ENCODE measurements at regions not wholly inside any gene's neighbourhood (a gene's known extent, or its start where the extent isn't known, plus 50 kb on each side); places are given as distances from the start of the nearest gene placed in this dataset.

- no peaks in the 10 kb centered on the region for H3K9me2 ChIP-seq (ENCODE audit: insufficient read depth)
- CTCF ChIA-PET = no interaction called here
- BruUV-seq (replicated peaks) = no TSS peak
- intact Hi-C loops (cut with micrococcal nuclease; ENCODE audit: unreplicated experiment) = no loop called here
- no peak overlapping the region for H3K27ac ChIP-seq
- H2AFZ ChIP-seq = no peak overlapping the region
- H3K4me3 ChIP-seq = no peak overlapping the region
- no peaks in the 10 kb centered on the region for H3K9me3 ChIP-seq (ENCODE audit: insufficient read depth, low read depth)
- H4K20me1 ChIP-seq (ENCODE audit: insufficient read depth) = no peaks in the 10 kb centered on the region
- no peaks in the 10 kb centered on the region for H3K27me3 ChIP-seq (ENCODE audit: insufficient read depth, low read depth)
- DNase-seq = no peak
- no peak for TF ChIP-seq CTCF (conservative IDR thresholded peaks at IDR 0.05)
- no peak overlapping the region for H3K4me2 ChIP-seq
- H3K79me2 ChIP-seq (ENCODE audit: low read depth) = no peaks in the 10 kb centered on the region
- POLR2A ChIA-PET (ENCODE audit: unreplicated experiment) = no interaction called here
- peaks cover 24% of the 10 kb centered on the region for H3K4me1 ChIP-seq (replicated peaks; ENCODE audit: insufficient read depth)
- no peaks in the 10 kb centered on the region for H3K36me3 ChIP-seq (ENCODE audit: low read depth)
- H3F3A ChIP-seq (ENCODE audit: insufficient read depth, low read depth) = peaks cover 7% of the 10 kb centered on the region; the same call in 1 of the 2 replicates
These were observed 134.0 kb upstream of the TBL1XR1 start for GRCh38 chr3:177331203-177331835.

- Histone ChIP-seq H3K9me2 (ENCODE audit: insufficient read depth) (no peaks in the 10 kb centered on the region), H3K27me3 (ENCODE audit: insufficient read depth, low read depth) (no peaks in the 10 kb centered on the region), H3K27ac (no peak overlapping the region), H4K20me1 (ENCODE audit: insufficient read depth) (no peaks in the 10 kb centered on the region), H3K9me3 (ENCODE audit: insufficient read depth, low read depth) (no peaks in the 10 kb centered on the region), H3K79me2 (ENCODE audit: low read depth) (no peaks in the 10 kb centered on the region), H3K4me2 (no peak overlapping the region), H3F3A (ENCODE audit: insufficient read depth, low read depth) (peaks cover 8% of the 10 kb centered on the region; the same call in 1 of the 2 replicates), H3K4me3 (no peak overlapping the region), H3K4me1 (replicated peaks; ENCODE audit: insufficient read depth) (peaks cover 39% of the 10 kb centered on the region), H2AFZ (no peak overlapping the region), H3K36me3 (ENCODE audit: low read depth) (no peaks in the 10 kb centered on the region)
- ChIA-PET POLR2A (ENCODE audit: unreplicated experiment) (interaction anchor here (0.6 kb wide), 1 partner anchor 86 kb away, joined by 3 read pairs; no protein-coding TSS in a partner anchor), CTCF (no interaction called here)
- intact Hi-C loops (cut with micrococcal nuclease; ENCODE audit: unreplicated experiment) = no loop called here
- no peak for DNase-seq
- TF ChIP-seq EZH2 (IDR thresholded peaks at IDR 0.05; ENCODE audit: low read depth) = no peak
- TF ChIP-seq CTCF (conservative IDR thresholded peaks at IDR 0.05) = no peak
- BruUV-seq (replicated peaks) = no TSS peak
These were observed 135.7 kb upstream of the TBL1XR1 start for GRCh38 chr3:177332955-177333354.

- no peak for DNase-seq
- Histone ChIP-seq H3K4me2 (no peak overlapping the region), H3K9me3 (ENCODE audit: insufficient read depth, low read depth) (no peaks in the 10 kb centered on the region), H3K4me1 (replicated peaks; ENCODE audit: insufficient read depth) (peaks cover 48% of the 10 kb centered on the region), H3K9me2 (ENCODE audit: insufficient read depth) (no peaks in the 10 kb centered on the region), H3F3A (ENCODE audit: insufficient read depth, low read depth) (peaks cover 12% of the 10 kb centered on the region), H2AFZ (no peak overlapping the region), H3K27ac (no peak overlapping the region), H4K20me1 (ENCODE audit: insufficient read depth) (no peaks in the 10 kb centered on the region), H3K36me3 (ENCODE audit: low read depth) (no peaks in the 10 kb centered on the region), H3K4me3 (no peak overlapping the region), H3K27me3 (ENCODE audit: insufficient read depth, low read depth) (no peaks in the 10 kb centered on the region), H3K79me2 (ENCODE audit: low read depth) (no peaks in the 10 kb centered on the region)
- ChIA-PET POLR2A (ENCODE audit: unreplicated experiment) (interaction anchor here (0.6 kb wide), 1 partner anchor 87 kb away, joined by 3 read pairs; no protein-coding TSS in a partner anchor), CTCF (no interaction called here)
- BruUV-seq (replicated peaks) = no TSS peak
- intact Hi-C loops (cut with micrococcal nuclease; ENCODE audit: unreplicated experiment) = no loop called here
- TF ChIP-seq CTCF (conservative IDR thresholded peaks at IDR 0.05) (no peak), EZH2 (IDR thresholded peaks at IDR 0.05; ENCODE audit: low read depth) (no peak)
These were observed 136.5 kb upstream of the TBL1XR1 start for GRCh38 chr3:177333533-177334520.

All from PC-9 (cell line).